IPS-20b (cell line): ENCODE measurements at regions not wholly inside any gene's neighbourhood (a gene's known extent, or its start where the extent isn't known, plus 50 kb on each side); places are given as distances from the start of the nearest gene placed in this dataset.
"Not testable (repeated sequence)": the region's sequence is repeated elsewhere in the genome, so short reads cannot be mapped to it uniquely, and the experiment has no call there.

Experiments used
- H3K27ac ChIP-seq: one replicate; pipeline ENCODE4 v1.5.1; 2013; ENCODE audit warnings: low read length
- H3K27me3 ChIP-seq: 2 replicates; pipeline ENCODE4 v1.6.1; 2013; ENCODE audit warnings: mild to moderate bottlenecking, low read length, inconsistent platforms; ENCODE audit not compliant: insufficient read depth
- H3K36me3 ChIP-seq: 2 replicates; pipeline ENCODE4 v1.6.1; 2013; ENCODE audit warnings: low read depth, mild to moderate bottlenecking, inconsistent platforms, low read length, moderate library complexity; ENCODE audit not compliant: insufficient read depth
- H3K4me1 ChIP-seq: 2 replicates; pipeline ENCODE4 v1.6.1; 2013; ENCODE audit warnings: mild to moderate bottlenecking, control low read depth, inconsistent platforms, low read length, moderate library complexity; ENCODE audit not compliant: insufficient read depth
- H3K4me3 ChIP-seq: 2 replicates; pipeline ENCODE4 v1.5.1; 2013; ENCODE audit warnings: mild to moderate bottlenecking, low read length, inconsistent platforms
- H3K9ac ChIP-seq: 2 replicates; pipeline ENCODE4 v1.6.1; 2013; ENCODE audit warnings: low read depth, mild to moderate bottlenecking, inconsistent platforms, low read length, moderate library complexity
- H3K9me3 ChIP-seq: 2 replicates; pipeline ENCODE4 v1.6.1; 2013; ENCODE audit warnings: mild to moderate bottlenecking, low read depth, low read length, inconsistent platforms; ENCODE audit not compliant: insufficient read depth

GRCh38 chr11:121358760-121359159, 66.2 kb downstream of the SC5D start:
- no peaks in the 10 kb centered on the region for H3K4me1 ChIP-seq
- no peak overlapping the region for H3K27ac ChIP-seq
- H3K9me3 ChIP-seq: no peaks in the 10 kb centered on the region
- no peak overlapping the region for H3K4me3 ChIP-seq
- no peak overlapping the region for H3K9ac ChIP-seq
- no peaks in the 10 kb centered on the region for H3K27me3 ChIP-seq
- H3K36me3 ChIP-seq: no peaks in the 10 kb centered on the region

GRCh38 chr11:121359591-121359990, 67.0 kb downstream of the SC5D start:
- Histone ChIP-seq H3K9me3 (no peaks in the 10 kb centered on the region), H3K27ac (no peak overlapping the region), H3K4me3 (no peak overlapping the region)

GRCh38 chr11:121362955-121363354, 70.4 kb downstream of the SC5D start:
- not testable (repeated sequence) for H3K27ac ChIP-seq, H3K27me3 ChIP-seq, H3K4me3 ChIP-seq, H3K9me3 ChIP-seq, H3K9ac ChIP-seq, H3K4me1 ChIP-seq, H3K36me3 ChIP-seq

More at GRCh38 chr11:121359591-121359990, 67.0 kb downstream of the SC5D start:
- H3K4me1 ChIP-seq: no peaks in the 10 kb centered on the region
- H3K27me3 ChIP-seq: no peaks in the 10 kb centered on the region
- H3K9ac ChIP-seq: no peak overlapping the region
- H3K36me3 ChIP-seq: no peaks in the 10 kb centered on the region

GRCh38 chr11:121365304-121365703, 72.7 kb downstream of the SC5D start:
- Histone ChIP-seq H3K9ac (no peak overlapping the region), H3K9me3 (no peaks in the 10 kb centered on the region), H3K27me3 (no peaks in the 10 kb centered on the region), H3K4me3 (no peak overlapping the region), H3K27ac (no peak overlapping the region), H3K4me1 (peaks cover 11% of the 10 kb centered on the region; the same call in 1 of the 2 replicates), H3K36me3 (no peaks in the 10 kb centered on the region)

- Histone ChIP-seq H3K4me1 (peaks cover 11% of the 10 kb centered on the region; the same call in 1 of the 2 replicates), H3K36me3 (no peaks in the 10 kb centered on the region), H3K9ac (no peak overlapping the region), H3K27me3 (no peaks in the 10 kb centered on the region), H3K9me3 (no peaks in the 10 kb centered on the region), H3K27ac (no peak overlapping the region), H3K4me3 (no peak overlapping the region)
These were observed 73.5 kb downstream of the SC5D start for GRCh38 chr11:121366038-121366437.

GRCh38 chr11:121367001-121367843, 74.7 kb downstream of the SC5D start:
- H3K27me3 ChIP-seq: no peaks in the 10 kb centered on the region
- no peak overlapping the region for H3K4me3 ChIP-seq
- no peak overlapping the region for H3K9ac ChIP-seq
- peaks cover 20% of the 10 kb centered on the region for H3K4me1 ChIP-seq
- H3K27ac ChIP-seq: no peak overlapping the region
- H3K9me3 ChIP-seq: no peaks in the 10 kb centered on the region
- no peaks in the 10 kb centered on the region for H3K36me3 ChIP-seq

- Histone ChIP-seq H3K27ac (no peak overlapping the region), H3K27me3 (no peaks in the 10 kb centered on the region), H3K9me3 (no peaks in the 10 kb centered on the region), H3K4me1 (peaks cover 24% of the 10 kb centered on the region), H3K9ac (no peak overlapping the region), H3K36me3 (no peaks in the 10 kb centered on the region), H3K4me3 (no peak overlapping the region)
These were observed 75.3 kb downstream of the SC5D start for GRCh38 chr11:121367844-121368225.

GRCh38 chr11:121368364-121369240, 76.0 kb downstream of the SC5D start:
- Histone ChIP-seq H3K4me1 (peaks cover 32% of the 10 kb centered on the region), H3K9ac (no peak overlapping the region), H3K27me3 (no peaks in the 10 kb centered on the region), H3K9me3 (no peaks in the 10 kb centered on the region), H3K27ac (no peak overlapping the region), H3K36me3 (no peaks in the 10 kb centered on the region), H3K4me3 (no peak overlapping the region)

- no peaks in the 10 kb centered on the region for H3K27me3 ChIP-seq
- peaks cover 40% of the 10 kb centered on the region for H3K4me1 ChIP-seq
- H3K36me3 ChIP-seq: no peaks in the 10 kb centered on the region
- H3K27ac ChIP-seq: no peak overlapping the region
- H3K4me3 ChIP-seq: no peak overlapping the region
- H3K9me3 ChIP-seq: no peaks in the 10 kb centered on the region
- H3K9ac ChIP-seq: no peak overlapping the region
These were observed 76.8 kb downstream of the SC5D start for GRCh38 chr11:121369366-121369765.

GRCh38 chr11:121372028-121372427, 79.5 kb downstream of the SC5D start:
- no peak overlapping the region; the same call in 1 of the 2 replicates for H3K4me3 ChIP-seq
- H3K9ac ChIP-seq: no peak overlapping the region
- peak overlapping the region; percentile 87 for H3K27ac ChIP-seq
- no peaks in the 10 kb centered on the region for H3K36me3 ChIP-seq
- H3K4me1 ChIP-seq: peaks cover 48% of the 10 kb centered on the region
- no peaks in the 10 kb centered on the region for H3K9me3 ChIP-seq
- H3K27me3 ChIP-seq: no peaks in the 10 kb centered on the region

GRCh38 chr11:121372671-121373429, 79.3 kb upstream of the SORL1 start:
- Histone ChIP-seq H3K27ac (peak overlapping the region; percentile 88), H3K4me1 (peaks cover 48% of the 10 kb centered on the region), H3K9me3 (no peaks in the 10 kb centered on the region), H3K4me3 (peak overlapping the region; percentile 29; the same call in 1 of the 2 replicates), H3K27me3 (no peaks in the 10 kb centered on the region), H3K9ac (peak overlapping the region; percentile 49; the same call in 1 of the 2 replicates), H3K36me3 (no peaks in the 10 kb centered on the region)
